SW480 (cell line): ENCODE measurements at regions not wholly inside any gene's neighbourhood (a gene's known extent, or its start where the extent isn't known, plus 50 kb on each side); places are given as distances from the start of the nearest gene placed in this dataset.
A peak's percentile ranks its signal among the peaks of the same experiment; 100 is the strongest.
"Not testable (repeated sequence)": the region's sequence is repeated elsewhere in the genome, so short reads cannot be mapped to it uniquely, and the experiment has no call there.

Source experiments
- DNase-seq: peaks from one replicate; pipeline ENCODE4 v3.0.0-alpha.2; 2016; ENCODE audit warnings: low spot score

GRCh38 chr10:30763918-30764317, 134.4 kb upstream of the LYZL2 start:
- no peak for DNase-seq

- DNase-seq: no peak
Observed at GRCh38 chr10:30762620-30763019, 133.1 kb upstream of the LYZL2 start.

- DNase-seq: no peak
Observed at GRCh38 chr10:30759423-30759822, 129.9 kb upstream of the LYZL2 start.

- no peak for DNase-seq
Observed at GRCh38 chr10:30758338-30758737, 128.8 kb upstream of the LYZL2 start.

- DNase-seq: no peak
Observed at GRCh38 chr10:30756896-30757295, 127.3 kb upstream of the LYZL2 start.

- no peak for DNase-seq
Observed at GRCh38 chr10:30756151-30756550, 126.6 kb upstream of the LYZL2 start.

GRCh38 chr10:30755441-30755953, 125.9 kb upstream of the LYZL2 start:
- no peak for DNase-seq

- DNase-seq: no peak
Observed at GRCh38 chr10:30752481-30752881, 122.9 kb upstream of the LYZL2 start.

GRCh38 chr10:30751678-30752331, 122.3 kb upstream of the LYZL2 start:
- peak; percentile 52 for DNase-seq

- DNase-seq: no peak
Observed at GRCh38 chr10:30750971-30751677, 121.6 kb upstream of the LYZL2 start.

GRCh38 chr10:30749385-30749784, 119.8 kb upstream of the LYZL2 start:
- no peak for DNase-seq

- no peak for DNase-seq
Observed at GRCh38 chr10:30748152-30748973, 118.8 kb upstream of the LYZL2 start.

- DNase-seq: no peak
Observed at GRCh38 chr10:30747633-30748032, 118.1 kb upstream of the LYZL2 start.

GRCh38 chr10:30745953-30746352, 116.4 kb upstream of the LYZL2 start:
- no peak for DNase-seq

GRCh38 chr10:30744106-30744505, 114.6 kb upstream of the LYZL2 start:
- no peak for DNase-seq

GRCh38 chr10:30743586-30743985, 114.0 kb upstream of the LYZL2 start:
- DNase-seq: no peak

GRCh38 chr10:30742471-30742870, 112.9 kb upstream of the LYZL2 start:
- no peak for DNase-seq

GRCh38 chr10:30740774-30741173, 111.2 kb upstream of the LYZL2 start:
- DNase-seq: not testable (repeated sequence)

- DNase-seq: no peak
Observed at GRCh38 chr10:30738416-30738815, 108.9 kb upstream of the LYZL2 start.

GRCh38 chr10:30737931-30738391, 108.4 kb upstream of the LYZL2 start:
- DNase-seq: no peak

- peak; percentile 49 for DNase-seq
Observed at GRCh38 chr10:30736685-30737232, 107.2 kb upstream of the LYZL2 start.

GRCh38 chr10:30734901-30735300, 105.3 kb upstream of the LYZL2 start:
- DNase-seq: no peak
